MCF 10A (cell line): ENCODE measurements at regions not wholly inside any gene's neighbourhood (a gene's known extent, or its start where the extent isn't known, plus 50 kb on each side); places are given as distances from the start of the nearest gene placed in this dataset.
A peak's percentile ranks its signal among the peaks of the same experiment; 100 is the strongest.

Experiments used
- BruUV-seq: library from RNA; stranded (reverse); fragments of 400-500 nt; replicated peaks from 2 replicates; lab custom pipeline; 2021; lab: Mats Ljungman, UMichigan
- CTCF ChIA-PET: fragments of 300-600 bp; sonication (Branson Sonifier 250); formaldehyde crosslinking; extraction: SDS; loops from one replicate; lab custom pipeline; 2021; ENCODE audit warnings: antibody characterized with exemption, inconsistent platforms; lab: Yijun Ruan, JAX
- POLR2A ChIA-PET: fragments of 300-600, 350-650 bp; sonication (Branson Sonifier 250); formaldehyde crosslinking; extraction: SDS; loops from one replicate; lab custom pipeline; 2020; ENCODE audit warnings: antibody characterized with exemption, inconsistent platforms; lab: Yijun Ruan, JAX
- DNase-seq: peaks from one replicate; pipeline ENCODE4 v3.0.0-alpha.2; 2018; ENCODE audit not compliant: unreplicated experiment
- H3K27ac Mint-ChIP-seq: one replicate; pipeline ENCODE4 v1.8.0; 2022; ENCODE audit warnings: mild to moderate bottlenecking, low read depth, mixed read lengths; ENCODE audit not compliant: unreplicated experiment
- H3K27me3 Mint-ChIP-seq: one replicate; pipeline ENCODE4 v1.8.0; 2022; ENCODE audit warnings: mixed read lengths; ENCODE audit not compliant: insufficient read depth, unreplicated experiment
- H3K36me3 Mint-ChIP-seq: one replicate; pipeline ENCODE4 v1.8.0; 2022; ENCODE audit warnings: mild to moderate bottlenecking, moderate library complexity, mixed read lengths; ENCODE audit not compliant: insufficient read depth, unreplicated experiment
- H3K4me1 Mint-ChIP-seq: one replicate; pipeline ENCODE4 v1.8.0; 2022; ENCODE audit warnings: mixed read lengths; ENCODE audit not compliant: insufficient read depth, unreplicated experiment
- H3K4me3 Mint-ChIP-seq: one replicate; pipeline ENCODE4 v1.8.0; 2022; ENCODE audit warnings: mild to moderate bottlenecking, moderate library complexity, mixed read lengths; ENCODE audit not compliant: unreplicated experiment
- H3K9me3 Mint-ChIP-seq: one replicate; pipeline ENCODE4 v1.8.0; 2022; ENCODE audit warnings: mixed read lengths; ENCODE audit not compliant: unreplicated experiment
- CTCF ChIP-seq: fragments of 200-600 bp; IDR thresholded peaks from one replicate; pipeline ENCODE4 v1.8.0; 2022; ENCODE audit warnings: antibody characterized with exemption, mild to moderate bottlenecking; ENCODE audit not compliant: unreplicated experiment
- intact Hi-C: fragments of 100-400 bp; cut with micrococcal nuclease; formaldehyde crosslinking; loops from 2 replicates; pipeline ENCODE4 v1.14.1; 2022

GRCh38 chr12:107477018-107477417, 208.6 kb upstream of the PWP1 start:
- no TSS peak for BruUV-seq
- Mint-ChIP-seq H3K9me3 (no peaks in the 10 kb centered on the region), H3K27me3 (no peaks in the 10 kb centered on the region), H3K4me1 (peaks cover 22% of the 10 kb centered on the region), H3K27ac (no peak overlapping the region), H3K36me3 (no peaks in the 10 kb centered on the region), H3K4me3 (no peak overlapping the region)
- no peak for TF ChIP-seq CTCF
- CTCF ChIA-PET: no interaction called here
- intact Hi-C loops: no loop called here
- POLR2A ChIA-PET: interaction anchor here (0.7 kb wide), 1 partner anchor 41 kb away, joined by 3 read pairs; no protein-coding TSS in a partner anchor
- DNase-seq: no peak

DNA sequence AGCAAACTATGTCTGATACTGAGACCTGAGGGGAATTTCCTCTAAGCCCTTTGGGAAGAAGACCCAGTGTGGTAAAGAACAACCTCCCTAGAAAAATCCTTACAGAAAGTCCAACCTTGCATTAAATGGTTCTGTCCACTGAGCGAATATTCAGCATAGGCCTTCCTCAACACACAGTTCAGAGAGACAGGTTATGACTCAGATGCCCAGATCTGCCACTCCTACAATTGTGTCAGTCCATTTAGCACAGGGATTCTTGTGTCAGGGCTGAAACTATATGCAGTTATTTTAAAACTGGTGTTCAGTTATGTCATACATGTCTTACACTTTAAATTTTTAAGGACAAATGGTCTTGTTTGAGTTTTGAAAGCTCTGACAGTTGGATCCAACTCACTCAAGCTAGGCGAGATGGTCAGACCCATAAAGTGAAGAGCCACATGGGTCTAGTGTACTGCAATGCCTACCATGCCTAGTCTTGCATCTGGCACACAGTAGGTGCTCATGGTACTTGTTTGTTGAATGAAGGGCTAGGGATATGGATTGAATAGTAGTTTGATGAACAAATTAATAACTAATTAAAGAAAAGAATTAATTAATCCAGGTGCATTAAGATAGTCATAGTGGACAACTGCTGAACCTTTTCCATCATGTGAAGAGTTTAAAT, 207.5 kb upstream of the PWP1 start:
- CTCF ChIA-PET: no interaction called here
- POLR2A ChIA-PET: interaction anchor here (0.7 kb wide), 1 partner anchor 42 kb away, joined by 3 read pairs; no protein-coding TSS in a partner anchor
- no peak overlapping the region for H3K4me3 Mint-ChIP-seq
- H3K36me3 Mint-ChIP-seq: no peaks in the 10 kb centered on the region
- TF ChIP-seq CTCF: no peak
- no peak overlapping the region for H3K27ac Mint-ChIP-seq
- H3K4me1 Mint-ChIP-seq: peaks cover 22% of the 10 kb centered on the region
- intact Hi-C loops: no loop called here
- H3K27me3 Mint-ChIP-seq: no peaks in the 10 kb centered on the region
- H3K9me3 Mint-ChIP-seq: no peaks in the 10 kb centered on the region
- peak; percentile 47 for DNase-seq
- no TSS peak for BruUV-seq

GRCh38 chr12:107478881-107479280, 206.7 kb upstream of the PWP1 start:
- ChIA-PET CTCF (interaction anchor here (0.6 kb wide), 1 partner anchor 128 kb away, joined by 3 read pairs; no protein-coding TSS in a partner anchor), POLR2A (no interaction called here)
- intact Hi-C loops: no loop called here
- DNase-seq: peak; percentile 28
- Mint-ChIP-seq H3K27me3 (no peaks in the 10 kb centered on the region), H3K4me1 (peaks cover 23% of the 10 kb centered on the region), H3K4me3 (no peak overlapping the region), H3K36me3 (no peaks in the 10 kb centered on the region), H3K27ac (peak overlapping the region; percentile 3), H3K9me3 (no peaks in the 10 kb centered on the region)
- TF ChIP-seq CTCF: no peak
- BruUV-seq: no TSS peak

DNA sequence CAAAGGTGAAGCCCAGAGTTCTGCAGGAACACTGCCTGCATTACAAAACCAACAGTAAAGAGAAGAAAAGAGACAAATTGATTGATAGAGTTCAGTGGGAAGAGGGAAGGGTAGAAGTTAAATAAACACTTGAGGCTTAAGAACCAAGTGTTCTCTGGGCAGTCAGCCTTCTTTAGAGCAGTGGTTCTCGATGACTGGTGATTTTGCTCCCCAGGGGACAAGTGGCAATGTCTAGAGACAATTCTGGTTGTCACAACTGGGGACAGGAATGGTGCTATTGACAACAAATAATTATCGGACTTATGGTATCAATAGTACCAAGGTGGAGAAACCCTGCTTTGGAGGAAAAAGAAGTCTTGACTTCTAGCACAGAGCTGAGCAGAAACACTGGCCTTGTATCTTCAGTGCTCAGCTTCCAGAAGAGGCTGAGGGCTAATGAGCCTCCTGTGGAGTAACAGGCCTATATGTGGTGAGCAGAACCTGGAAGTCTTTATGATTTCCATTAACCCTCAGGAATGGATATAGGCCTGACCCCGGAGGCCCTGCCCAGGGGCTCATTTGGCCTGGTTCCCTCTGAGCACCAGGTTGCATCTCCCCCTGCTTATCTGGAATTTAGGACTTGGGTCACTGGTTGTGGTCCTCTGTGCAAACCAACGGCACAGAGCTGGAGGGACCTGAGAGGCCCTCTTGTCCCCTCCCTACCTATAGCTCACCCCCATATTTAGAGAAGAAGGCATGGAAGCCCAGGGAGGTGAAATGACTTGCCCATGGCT, 204.6 kb upstream of the PWP1 start:
- DNase-seq: no peak
- intact Hi-C loops: no loop called here
- Mint-ChIP-seq H3K36me3 (no peaks in the 10 kb centered on the region), H3K9me3 (no peaks in the 10 kb centered on the region), H3K4me1 (peaks cover 31% of the 10 kb centered on the region), H3K27ac (no peak overlapping the region), H3K27me3 (no peaks in the 10 kb centered on the region), H3K4me3 (no peak overlapping the region)
- CTCF ChIA-PET: interaction anchor here (0.7 to 1.2 kb wide), 2 partner anchors 73 to 127 kb away, joined by 3 read pairs; no protein-coding TSS in a partner anchor
- no TSS peak for BruUV-seq
- TF ChIP-seq CTCF: no peak
- POLR2A ChIA-PET: no interaction called here
